ENCODE measurements at regions not wholly inside any gene's neighbourhood (a gene's known extent, or its start where the extent isn't known, plus 50 kb on each side); places are given as distances from the start of the nearest gene placed in this dataset.
"Not testable (repeated sequence)": the region's sequence is repeated elsewhere in the genome, so short reads cannot be mapped to it uniquely, and the experiment has no call there.

GRCh38 chr18:52136532-52136931 is 203.5 kb upstream of the DCC start:
- TF ChIP-seq ZFX (IDR thresholded peaks at IDR 0.05; ENCODE audit: borderline replicate concordance) (no peak), CTCF (IDR thresholded peaks at IDR 0.05) (no peak)
- H3K27ac ChIP-seq: no peak overlapping the region

GRCh38 chr18:52140986-52141385 is 199.0 kb upstream of the DCC start:
- no peak for TF ChIP-seq CTCF (IDR thresholded peaks at IDR 0.05)
- no peak for TF ChIP-seq ZFX (IDR thresholded peaks at IDR 0.05; ENCODE audit: borderline replicate concordance)
- no peak overlapping the region for H3K27ac ChIP-seq

- no peak overlapping the region for H3K27ac ChIP-seq
Observed at GRCh38 chr18:52150050-52150449, 189.9 kb upstream of the DCC start.

GRCh38 chr18:52152036-52152435 is 188.0 kb upstream of the DCC start:
- H3K27ac ChIP-seq: no peak overlapping the region
- TF ChIP-seq ZFX (IDR thresholded peaks at IDR 0.05; ENCODE audit: borderline replicate concordance) (no peak), CTCF (IDR thresholded peaks at IDR 0.05) (no peak)

More at GRCh38 chr18:52150050-52150449, 189.9 kb upstream of the DCC start:
- no peak for TF ChIP-seq CTCF (IDR thresholded peaks at IDR 0.05)
- TF ChIP-seq ZFX (IDR thresholded peaks at IDR 0.05; ENCODE audit: borderline replicate concordance): no peak

GRCh38 chr18:52156166-52156565 is 183.8 kb upstream of the DCC start:
- TF ChIP-seq ZFX (IDR thresholded peaks at IDR 0.05; ENCODE audit: borderline replicate concordance): no peak
- no peak overlapping the region for H3K27ac ChIP-seq

GRCh38 chr18:52160636-52161035 is 179.4 kb upstream of the DCC start:
- no peak overlapping the region for H3K27ac ChIP-seq
- no peak for TF ChIP-seq CTCF (IDR thresholded peaks at IDR 0.05)
- TF ChIP-seq ZFX (IDR thresholded peaks at IDR 0.05; ENCODE audit: borderline replicate concordance): no peak

GRCh38 chr18:52163478-52163877 is 176.5 kb upstream of the DCC start:
- TF ChIP-seq CTCF (IDR thresholded peaks at IDR 0.05): no peak
- TF ChIP-seq ZFX (IDR thresholded peaks at IDR 0.05; ENCODE audit: borderline replicate concordance): no peak
- H3K27ac ChIP-seq: no peak overlapping the region

GRCh38 chr18:52168131-52168530 is 171.9 kb upstream of the DCC start:
- not testable (repeated sequence) for H3K27ac ChIP-seq

Measured in 22Rv1 (cell line).